ENCODE measurements at regions not wholly inside any gene's neighbourhood (a gene's known extent, or its start where the extent isn't known, plus 50 kb on each side); places are given as distances from the start of the nearest gene placed in this dataset.

DNA sequence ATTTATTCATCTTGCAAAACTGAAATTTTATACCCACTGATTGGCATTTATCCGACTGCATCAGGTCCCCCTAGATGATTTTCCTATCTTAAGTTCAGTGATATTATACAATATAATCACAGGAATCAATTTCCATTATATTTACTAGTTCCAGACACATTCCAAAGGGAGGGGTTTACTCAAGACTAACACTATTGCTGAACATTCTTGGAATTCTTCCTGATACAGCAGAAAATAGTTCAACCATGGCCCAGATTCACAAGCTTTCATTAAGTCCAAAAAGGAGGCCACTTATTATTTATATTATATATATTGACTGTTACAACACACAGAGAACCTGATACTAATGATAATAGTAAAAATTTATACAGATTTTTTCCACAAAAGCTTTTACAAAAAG lies 2353.6 kb downstream of the PCDH7 start:
- Histone ChIP-seq H3K4ac (ENCODE audit: low read depth, low read length) (no peak overlapping the region), H2AK5ac (ENCODE audit: insufficient read length, low read length) (no peak overlapping the region), H4K20me1 (ENCODE audit: control insufficient read depth, insufficient read depth, insufficient read length) (no peaks in the 10 kb centered on the region), H3K23ac (ENCODE audit: insufficient read length, low read depth, low read length) (no peak overlapping the region), H2BK15ac (ENCODE audit: low read depth, low read length) (no peak overlapping the region), H2BK20ac (ENCODE audit: low read depth, low read length, poor library complexity, severe bottlenecking) (no peak overlapping the region), H4K8ac (replicated peaks; ENCODE audit: insufficient read length, low read depth, low read length) (no peak overlapping the region), H3K27ac (ENCODE audit: insufficient read length, low read depth, low read length) (no peak overlapping the region), H3K14ac (ENCODE audit: insufficient read depth, low read length) (no peak overlapping the region), H3K56ac (ENCODE audit: insufficient read length, low read depth, low read length) (no peak overlapping the region), H2BK5ac (ENCODE audit: insufficient read length, low read length) (no peak overlapping the region), H3K4me1 (ENCODE audit: insufficient read depth, low read length) (no peaks in the 10 kb centered on the region), H3K9ac (ENCODE audit: extremely low read depth, insufficient read length, low read length) (no peak overlapping the region), H2BK12ac (ENCODE audit: insufficient read length, low read depth, low read length) (no peak overlapping the region), H3K4me2 (ENCODE audit: insufficient read depth, insufficient read length, low read length) (no peak overlapping the region), H3T11ph (ENCODE audit: low read length) (no peak overlapping the region), H2AFZ (ENCODE audit: low read length) (no peak overlapping the region), H2BK120ac (ENCODE audit: low read depth, low read length, poor library complexity, severe bottlenecking) (no peak overlapping the region), H3K79me1 (ENCODE audit: insufficient read depth, low read depth, low read length, poor library complexity, severe bottlenecking) (no peaks in the 10 kb centered on the region), H3K23me2 (ENCODE audit: insufficient read length, low read depth, low read length, poor library complexity, severe bottlenecking) (no peaks in the 10 kb centered on the region), H4K5ac (ENCODE audit: insufficient read length, low read depth, low read length) (no peak overlapping the region), H3K18ac (ENCODE audit: insufficient read length, low read depth, low read length) (no peak overlapping the region), H4K91ac (ENCODE audit: insufficient read length, low read depth, low read length) (no peak overlapping the region), H3K27me3 (ENCODE audit: insufficient read depth, low read length) (no peaks in the 10 kb centered on the region), H3K79me2 (ENCODE audit: insufficient read depth, low read length) (no peaks in the 10 kb centered on the region), H3K9me3 (ENCODE audit: control insufficient read depth, low read depth, low read length) (no peaks in the 10 kb centered on the region)
- DNase-seq, result no peak
- WGBS (ENCODE audit: extremely low coverage, insufficient read length, low lambda C conversion rate), result no CpG with 5 or more reads among the region's 1 CpG
- Mint-ChIP-seq H3K36me3 (ENCODE audit: insufficient read depth in 1 of 3, low read depth in 3 of 3) (peaks cover 4 to 9% (median 5%) of the 10 kb centered on the region in 3 experiments; a peak in 4 of 7 replicates), H3K27ac (peak overlapping the region in 1 of 3 experiments; percentile 13; a peak in 1 of 7 replicates), H3K4me1 (peaks cover 4% of the 10 kb centered on the region in 2 experiments), H3K4me3 (no peak overlapping the region), H3K9me3 (peaks cover 8 to 9% of the 10 kb centered on the region in 2 experiments), H3K27me3 (ENCODE audit: low read depth) (no peaks in the 10 kb centered on the region)
- TF ChIP-seq, protein P1, sequence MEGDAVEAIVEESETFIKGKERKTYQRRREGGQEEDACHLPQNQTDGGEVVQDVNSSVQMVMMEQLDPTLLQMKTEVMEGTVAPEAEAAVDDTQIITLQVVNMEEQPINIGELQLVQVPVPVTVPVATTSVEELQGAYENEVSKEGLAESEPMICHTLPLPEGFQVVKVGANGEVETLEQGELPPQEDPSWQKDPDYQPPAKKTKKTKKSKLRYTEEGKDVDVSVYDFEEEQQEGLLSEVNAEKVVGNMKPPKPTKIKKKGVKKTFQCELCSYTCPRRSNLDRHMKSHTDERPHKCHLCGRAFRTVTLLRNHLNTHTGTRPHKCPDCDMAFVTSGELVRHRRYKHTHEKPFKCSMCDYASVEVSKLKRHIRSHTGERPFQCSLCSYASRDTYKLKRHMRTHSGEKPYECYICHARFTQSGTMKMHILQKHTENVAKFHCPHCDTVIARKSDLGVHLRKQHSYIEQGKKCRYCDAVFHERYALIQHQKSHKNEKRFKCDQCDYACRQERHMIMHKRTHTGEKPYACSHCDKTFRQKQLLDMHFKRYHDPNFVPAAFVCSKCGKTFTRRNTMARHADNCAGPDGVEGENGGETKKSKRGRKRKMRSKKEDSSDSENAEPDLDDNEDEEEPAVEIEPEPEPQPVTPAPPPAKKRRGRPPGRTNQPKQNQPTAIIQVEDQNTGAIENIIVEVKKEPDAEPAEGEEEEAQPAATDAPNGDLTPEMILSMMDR (conservative IDR thresholded peaks at IDR 0.05), result no peak

Data from H9 (cell line).